ENCODE measurements at regions not wholly inside any gene's neighbourhood (a gene's known extent, or its start where the extent isn't known, plus 50 kb on each side); places are given as distances from the start of the nearest gene placed in this dataset.

GRCh38 chr1:93013145-93014065 lies 52.1 kb upstream of the DIPK1A start:
- no peak for DNase-seq

GRCh38 chr1:93014168-93014567 lies 52.9 kb upstream of the DIPK1A start:
- DNase-seq, result no peak

GRCh38 chr1:93015590-93015989 lies 54.3 kb upstream of the DIPK1A start:
- no peak for DNase-seq

GRCh38 chr1:93016171-93016570 lies 54.9 kb upstream of the DIPK1A start:
- peak; percentile 59 for DNase-seq

- DNase-seq, result no peak
Measured at GRCh38 chr1:93021539-93022134, 57.4 kb upstream of the MTF2 start.

- no peak for DNase-seq
Measured at GRCh38 chr1:93022580-93022979, 56.5 kb upstream of the MTF2 start.

- DNase-seq, result no peak
Measured at GRCh38 chr1:93023281-93023680, 55.8 kb upstream of the MTF2 start.

- no peak for DNase-seq
Measured at GRCh38 chr1:93025572-93025971, 53.5 kb upstream of the MTF2 start.

GRCh38 chr1:93028542-93028941 lies 50.5 kb upstream of the MTF2 start:
- no peak for DNase-seq
